ENCODE measurements at regions not wholly inside any gene's neighbourhood (a gene's known extent, or its start where the extent isn't known, plus 50 kb on each side); places are given as distances from the start of the nearest gene placed in this dataset.

- TF ChIP-seq CTCF (IDR thresholded peaks at IDR 0.05; ENCODE audit: insufficient read depth, low read depth, low read length) (no peak), EZH2 (IDR thresholded peaks at IDR 0.05; ENCODE audit: insufficient read depth, low read length) (no peak)
Measured at GRCh38 chr18:43592269-43592668, 315.0 kb upstream of the SYT4 start.
